C4-2B (cell line): ENCODE measurements at regions not wholly inside any gene's neighbourhood (a gene's known extent, or its start where the extent isn't known, plus 50 kb on each side); places are given as distances from the start of the nearest gene placed in this dataset.

Experiments used
- H3K27ac ChIP-seq: fragments of 450-650 bp; 2 replicates; pipeline ENCODE4 v1.5.1; 2017
- ZFX ChIP-seq: fragments of 450-650 bp; IDR thresholded peaks from 2 replicates; pipeline ENCODE4 v1.6.1; 2017
- TF ChIP-seq, protein P1 (sequence below): fragments of 450-650 bp; conservative IDR thresholded peaks from 2 replicates; pipeline ENCODE4 v1.5.1; 2017; ENCODE audit warnings: mild to moderate bottlenecking

DNA sequence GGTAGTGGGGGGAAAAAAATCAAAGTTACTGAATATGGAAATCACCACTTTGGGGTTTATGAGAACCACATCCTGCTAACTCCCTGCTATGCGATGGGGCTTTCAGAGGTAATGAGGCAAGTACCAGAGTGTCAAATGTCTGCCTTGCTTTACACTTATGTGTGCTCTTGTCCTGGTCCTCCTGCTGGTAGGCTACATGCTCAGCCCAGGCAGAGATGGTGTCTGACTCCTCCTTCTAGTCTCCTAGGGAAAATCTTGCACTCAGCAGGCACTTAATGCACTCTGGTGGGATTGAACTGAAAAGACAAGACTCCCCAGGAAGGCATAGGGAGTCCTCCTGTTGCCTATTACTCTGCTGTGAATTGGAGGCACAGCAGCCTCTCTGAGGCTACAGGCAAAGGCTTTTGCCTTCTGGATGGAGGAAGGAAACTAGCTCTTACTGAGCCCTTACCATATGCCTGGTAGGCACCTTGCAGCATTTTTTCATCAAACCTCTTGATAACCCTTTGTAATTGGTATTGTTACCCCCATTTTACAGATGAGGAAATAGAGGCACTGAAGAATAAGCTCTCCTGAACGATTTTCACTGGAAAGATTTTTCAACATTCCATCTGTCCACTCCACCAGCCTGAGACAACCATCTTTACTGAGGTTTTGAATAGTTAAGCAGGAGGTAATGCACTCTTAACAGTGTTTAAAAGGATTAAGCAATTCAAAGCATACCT lies 132.1 kb upstream of the PAX6 start:
- TF ChIP-seq ZFX, result no peak
- TF ChIP-seq, protein P1, sequence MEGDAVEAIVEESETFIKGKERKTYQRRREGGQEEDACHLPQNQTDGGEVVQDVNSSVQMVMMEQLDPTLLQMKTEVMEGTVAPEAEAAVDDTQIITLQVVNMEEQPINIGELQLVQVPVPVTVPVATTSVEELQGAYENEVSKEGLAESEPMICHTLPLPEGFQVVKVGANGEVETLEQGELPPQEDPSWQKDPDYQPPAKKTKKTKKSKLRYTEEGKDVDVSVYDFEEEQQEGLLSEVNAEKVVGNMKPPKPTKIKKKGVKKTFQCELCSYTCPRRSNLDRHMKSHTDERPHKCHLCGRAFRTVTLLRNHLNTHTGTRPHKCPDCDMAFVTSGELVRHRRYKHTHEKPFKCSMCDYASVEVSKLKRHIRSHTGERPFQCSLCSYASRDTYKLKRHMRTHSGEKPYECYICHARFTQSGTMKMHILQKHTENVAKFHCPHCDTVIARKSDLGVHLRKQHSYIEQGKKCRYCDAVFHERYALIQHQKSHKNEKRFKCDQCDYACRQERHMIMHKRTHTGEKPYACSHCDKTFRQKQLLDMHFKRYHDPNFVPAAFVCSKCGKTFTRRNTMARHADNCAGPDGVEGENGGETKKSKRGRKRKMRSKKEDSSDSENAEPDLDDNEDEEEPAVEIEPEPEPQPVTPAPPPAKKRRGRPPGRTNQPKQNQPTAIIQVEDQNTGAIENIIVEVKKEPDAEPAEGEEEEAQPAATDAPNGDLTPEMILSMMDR, result no peak
- no peak overlapping the region for H3K27ac ChIP-seq

DNA sequence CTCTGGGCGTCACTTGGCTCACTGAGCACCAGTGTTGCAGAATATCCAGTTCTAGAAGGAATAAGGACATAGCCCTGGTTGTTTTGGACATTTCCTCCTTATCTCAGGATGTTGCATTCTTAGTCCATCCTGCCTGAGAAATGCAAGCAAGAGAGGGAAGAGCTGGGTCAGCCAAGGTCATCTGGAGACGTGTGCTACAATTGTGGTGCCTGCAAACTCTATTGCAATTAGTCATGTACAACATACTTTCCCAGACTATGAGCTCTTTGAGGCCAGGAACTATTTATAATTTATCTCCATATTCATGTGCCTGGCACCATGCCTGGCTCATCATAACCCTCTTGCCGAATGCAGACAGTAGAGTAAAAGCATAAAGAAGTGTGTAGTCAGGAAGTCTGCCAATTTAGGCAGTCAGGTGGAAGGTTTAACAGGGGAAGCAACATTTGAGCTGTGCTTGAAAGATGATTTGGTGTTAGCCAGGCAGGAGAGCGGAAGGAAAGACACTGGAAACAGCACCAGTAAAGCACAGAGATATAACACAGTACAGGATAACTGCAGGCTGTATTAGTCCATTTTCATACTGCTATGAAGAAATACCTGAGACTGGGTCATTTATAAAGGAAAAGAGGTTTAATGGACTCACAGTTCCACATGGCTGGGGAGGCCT lies 129.4 kb upstream of the PAX6 start:
- no peak overlapping the region for H3K27ac ChIP-seq
- TF ChIP-seq, protein P1, result no peak
- no peak for TF ChIP-seq ZFX

DNA sequence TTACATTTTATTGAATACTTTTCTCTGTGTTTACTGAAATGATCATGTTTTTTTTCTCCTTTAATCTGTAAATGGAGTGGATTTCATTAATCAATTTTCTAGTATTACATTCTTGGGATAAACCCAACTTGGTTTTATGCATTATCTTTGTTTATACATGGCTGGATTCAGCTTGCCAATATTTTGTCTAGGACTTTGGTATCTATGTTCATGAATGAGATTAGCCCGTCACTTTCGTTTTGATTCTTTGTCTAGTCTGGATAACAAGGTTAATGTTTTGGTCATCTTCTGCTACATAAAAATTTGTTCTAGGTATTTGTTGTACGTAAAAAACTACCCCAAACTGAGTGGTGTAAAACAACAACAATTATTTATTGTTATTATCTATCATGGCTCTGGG lies 127.9 kb upstream of the PAX6 start:
- no peak overlapping the region for H3K27ac ChIP-seq
- TF ChIP-seq, protein P1, result no peak
- TF ChIP-seq ZFX, result no peak

DNA sequence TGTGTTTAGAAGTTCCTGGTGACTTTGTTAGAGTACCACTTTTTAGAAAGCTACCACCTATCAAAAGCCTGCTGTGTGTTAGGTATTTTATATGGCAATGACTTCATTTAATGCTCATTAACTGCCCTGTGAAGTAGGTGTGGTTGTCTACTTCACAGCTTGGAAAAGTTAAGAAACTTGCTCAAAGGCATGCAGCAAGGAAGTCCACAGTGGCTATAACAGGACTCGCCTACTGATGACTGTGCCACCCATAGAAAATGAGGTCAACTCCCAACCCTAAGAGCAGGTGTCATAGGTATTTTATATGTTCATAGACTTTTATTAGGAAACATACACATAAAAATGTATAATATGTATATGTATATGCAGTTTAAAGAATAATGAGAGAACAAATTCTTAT lies 125.2 kb upstream of the PAX6 start:
- no peak overlapping the region for H3K27ac ChIP-seq
- TF ChIP-seq, protein P1, result no peak
- TF ChIP-seq ZFX, result no peak

DNA sequence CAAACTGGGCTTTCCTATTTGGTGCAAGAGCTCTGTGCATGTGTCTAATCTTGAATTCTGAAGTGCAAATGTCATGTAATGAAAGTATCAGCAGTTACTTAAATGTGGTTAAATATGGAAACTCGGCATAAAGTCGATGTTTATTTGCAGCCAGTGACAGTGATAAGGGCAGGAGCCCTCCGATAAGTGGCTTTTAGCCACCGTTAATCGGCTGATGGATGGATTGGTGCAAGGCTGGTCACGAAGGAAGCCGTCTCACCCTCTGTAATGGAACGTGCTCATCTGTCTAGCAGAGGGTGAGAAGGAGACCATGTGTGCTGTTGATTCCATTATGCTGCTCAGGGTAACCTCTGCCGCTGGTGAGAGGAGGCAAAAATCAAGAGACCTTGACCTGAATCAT lies 121.8 kb upstream of the PAX6 start:
- no peak for TF ChIP-seq ZFX
- TF ChIP-seq, protein P1, result no peak
- H3K27ac ChIP-seq, result no peak overlapping the region

DNA sequence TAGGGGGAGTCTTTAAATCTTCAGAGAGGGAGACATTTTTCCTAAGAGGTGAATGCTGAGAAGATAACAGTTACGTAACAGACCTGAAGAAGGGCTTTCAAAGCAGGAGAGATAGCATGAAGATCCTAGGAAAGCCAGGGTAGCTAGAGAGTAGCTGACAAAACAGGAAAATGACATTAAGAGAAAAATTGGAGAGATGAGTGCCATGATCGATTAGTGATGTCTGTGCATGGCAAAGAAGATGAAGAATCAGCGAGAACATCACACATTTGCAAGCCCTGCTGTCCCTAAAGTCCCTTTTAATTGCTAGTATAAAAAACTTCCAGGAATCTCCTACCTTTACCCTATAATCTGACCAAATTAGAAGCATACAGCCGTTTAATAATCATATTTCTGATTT lies 116.9 kb upstream of the PAX6 start:
- TF ChIP-seq, protein P1, result no peak
- TF ChIP-seq ZFX, result no peak
- no peak overlapping the region for H3K27ac ChIP-seq

DNA sequence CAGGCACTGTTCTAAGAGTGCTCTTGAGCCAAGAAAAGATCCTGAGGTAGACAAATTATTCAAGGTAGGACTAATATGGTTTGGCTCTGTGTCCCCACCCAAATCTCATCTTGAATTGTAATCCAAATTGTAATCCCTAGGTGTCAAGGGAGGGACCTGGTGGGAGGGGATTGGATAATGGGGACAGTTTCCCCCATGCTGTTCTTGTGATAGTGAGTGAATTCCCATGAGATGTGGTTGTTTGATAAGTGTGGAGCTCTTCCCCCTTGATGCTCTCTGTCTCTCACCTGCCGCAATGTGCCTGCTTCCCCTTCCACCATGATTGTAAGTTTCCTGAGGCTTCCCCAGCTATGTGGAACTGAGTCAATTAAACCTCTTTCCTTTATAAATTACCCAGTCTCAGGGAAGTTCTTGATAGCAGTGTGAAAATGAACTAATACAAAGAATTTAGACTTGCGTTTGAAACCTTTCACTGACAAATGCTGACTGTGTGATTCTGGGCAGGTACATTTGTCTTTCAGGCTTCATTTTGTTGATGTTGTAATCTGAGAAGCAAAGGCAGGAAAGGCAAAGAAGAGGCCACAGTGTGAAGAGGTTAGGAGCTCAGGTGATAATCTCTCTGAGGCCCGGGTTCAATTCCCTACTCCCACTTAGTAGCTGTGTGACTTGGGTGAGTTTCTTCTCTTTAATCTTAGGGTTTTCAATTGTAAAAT lies 115.8 kb upstream of the PAX6 start:
- TF ChIP-seq, protein P1, result no peak
- no peak for TF ChIP-seq ZFX

More for the DNA sequence above, 115.8 kb upstream of the PAX6 start:
- no peak overlapping the region for H3K27ac ChIP-seq
